Upper lobe of left lung (tissue), 4 donors: ENCODE measurements at regions not wholly inside any gene's neighbourhood (a gene's known extent, or its start where the extent isn't known, plus 50 kb on each side); places are given as distances from the start of the nearest gene placed in this dataset.

Experiments used
- POLR2A ChIP-seq, 4 donors: fragments of 450-650 bp; IDR thresholded peaks; one replicate each; pipeline ENCODE4 v1.5.1; 2016 to 2017; ENCODE audit warnings: antibody characterized with exemption in 4 of 4, mild to moderate bottlenecking in 2 of 4
- TF ChIP-seq, protein P1 (sequence below), 6 experiments: fragments of 450-650 bp in 4 of 6; fragments of 200-600 bp in 2 of 6; sonication (generic) in 2 of 6; IDR thresholded peaks; one replicate each; pipeline ENCODE4 v1.5.1; 2016 to 2019; ENCODE audit warnings: antibody characterized with exemption in 6 of 6

DNA sequence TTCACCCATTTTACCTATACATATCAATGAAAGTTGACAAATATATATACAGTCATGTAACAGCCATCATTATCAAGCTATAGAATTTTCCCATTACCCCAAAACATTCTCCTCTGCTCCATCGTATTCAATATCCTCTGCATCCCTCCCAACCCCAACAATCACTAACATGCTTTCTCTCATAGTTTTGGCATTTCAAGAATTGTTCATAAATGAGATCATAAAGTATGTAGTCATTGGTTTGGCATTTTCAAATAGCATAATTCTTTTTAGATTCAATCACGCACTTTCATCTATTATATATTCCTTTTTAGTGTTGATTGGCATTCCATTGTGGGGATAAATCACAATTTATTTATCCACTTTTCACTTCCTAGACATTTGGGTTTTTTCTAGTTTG, 866.0 kb upstream of the TMEM132C start:
- TF ChIP-seq, protein P1, sequence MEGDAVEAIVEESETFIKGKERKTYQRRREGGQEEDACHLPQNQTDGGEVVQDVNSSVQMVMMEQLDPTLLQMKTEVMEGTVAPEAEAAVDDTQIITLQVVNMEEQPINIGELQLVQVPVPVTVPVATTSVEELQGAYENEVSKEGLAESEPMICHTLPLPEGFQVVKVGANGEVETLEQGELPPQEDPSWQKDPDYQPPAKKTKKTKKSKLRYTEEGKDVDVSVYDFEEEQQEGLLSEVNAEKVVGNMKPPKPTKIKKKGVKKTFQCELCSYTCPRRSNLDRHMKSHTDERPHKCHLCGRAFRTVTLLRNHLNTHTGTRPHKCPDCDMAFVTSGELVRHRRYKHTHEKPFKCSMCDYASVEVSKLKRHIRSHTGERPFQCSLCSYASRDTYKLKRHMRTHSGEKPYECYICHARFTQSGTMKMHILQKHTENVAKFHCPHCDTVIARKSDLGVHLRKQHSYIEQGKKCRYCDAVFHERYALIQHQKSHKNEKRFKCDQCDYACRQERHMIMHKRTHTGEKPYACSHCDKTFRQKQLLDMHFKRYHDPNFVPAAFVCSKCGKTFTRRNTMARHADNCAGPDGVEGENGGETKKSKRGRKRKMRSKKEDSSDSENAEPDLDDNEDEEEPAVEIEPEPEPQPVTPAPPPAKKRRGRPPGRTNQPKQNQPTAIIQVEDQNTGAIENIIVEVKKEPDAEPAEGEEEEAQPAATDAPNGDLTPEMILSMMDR (IDR thresholded peaks at IDR 0.05): no peak
- TF ChIP-seq POLR2A (IDR thresholded peaks at IDR 0.05): no peak
